ENCODE measurements at regions not wholly inside any gene's neighbourhood (a gene's known extent, or its start where the extent isn't known, plus 50 kb on each side); places are given as distances from the start of the nearest gene placed in this dataset.
"Not testable (repeated sequence)": the region's sequence is repeated elsewhere in the genome, so short reads cannot be mapped to it uniquely, and the experiment has no call there.

DNA sequence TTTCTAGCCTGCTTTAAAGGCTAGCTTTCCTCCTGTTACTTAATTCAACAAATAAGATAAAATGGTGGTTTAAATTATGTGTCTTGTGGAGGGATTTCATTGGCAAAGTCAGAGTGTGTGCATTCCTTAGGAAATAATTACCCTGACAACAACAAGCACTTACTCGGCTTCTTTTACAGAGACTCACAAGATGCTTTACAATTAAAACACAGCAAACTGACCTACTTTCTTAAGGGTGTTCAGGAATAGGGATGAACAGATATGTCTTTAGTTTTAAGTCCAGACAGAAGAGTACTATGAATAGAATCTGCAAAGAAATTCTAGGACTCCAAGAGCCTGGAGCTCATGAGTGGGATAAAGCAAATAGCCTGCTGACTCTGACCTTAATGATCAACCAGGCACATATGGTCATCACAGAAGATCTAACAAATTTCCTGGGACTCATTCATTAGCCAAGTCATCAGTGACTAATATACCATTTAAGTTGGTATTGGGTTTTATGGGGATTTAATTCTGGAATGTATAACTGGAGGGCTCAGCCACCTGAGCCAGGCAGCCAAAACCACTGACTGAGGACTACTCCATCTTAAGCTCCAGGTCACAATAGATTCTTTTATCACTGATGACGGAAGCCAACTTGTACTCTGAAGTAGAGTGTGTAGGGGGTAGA is 161.8 kb upstream of the RIMS1 start:
- no peak for DNase-seq
- no peak for ATAC-seq

DNA sequence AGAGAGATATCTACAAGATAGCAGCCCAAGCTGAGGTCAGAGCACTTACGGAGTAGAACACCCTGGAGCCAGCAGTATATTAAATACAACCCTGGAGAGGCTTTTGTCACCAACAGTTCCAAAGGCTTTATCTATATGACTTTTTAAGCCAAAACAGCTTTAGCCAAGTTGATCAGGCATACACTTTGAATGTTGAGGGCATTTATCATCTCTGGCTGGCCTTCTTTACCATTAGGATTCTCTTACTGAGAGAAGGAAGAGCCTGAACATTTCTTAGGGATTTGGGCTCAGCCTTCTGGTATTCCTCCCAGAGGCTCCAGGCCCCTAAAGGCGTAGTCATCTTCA is 161.3 kb upstream of the RIMS1 start:
- ATAC-seq: no peak
- no peak for DNase-seq

DNA sequence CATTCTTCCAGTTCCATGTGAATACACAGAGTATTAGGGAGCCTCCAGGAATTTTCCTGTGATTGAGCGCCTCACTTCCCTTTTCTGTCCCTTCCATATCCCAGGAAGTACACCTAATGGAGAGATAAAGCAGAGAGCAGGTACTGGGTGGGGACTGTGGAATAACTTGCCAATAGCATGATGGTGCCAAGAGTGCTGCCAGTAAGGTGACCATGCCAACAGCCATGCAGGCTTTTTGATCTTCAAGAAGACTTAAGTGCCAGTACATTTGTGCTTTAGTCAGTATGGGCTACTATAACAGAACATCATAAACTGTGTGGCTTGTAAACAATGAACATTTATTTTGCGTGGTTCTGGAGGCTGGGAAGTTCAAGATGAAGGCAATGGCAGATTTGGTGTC is 160.2 kb upstream of the RIMS1 start:
- ATAC-seq (no peak), DNase-seq (no peak)

DNA sequence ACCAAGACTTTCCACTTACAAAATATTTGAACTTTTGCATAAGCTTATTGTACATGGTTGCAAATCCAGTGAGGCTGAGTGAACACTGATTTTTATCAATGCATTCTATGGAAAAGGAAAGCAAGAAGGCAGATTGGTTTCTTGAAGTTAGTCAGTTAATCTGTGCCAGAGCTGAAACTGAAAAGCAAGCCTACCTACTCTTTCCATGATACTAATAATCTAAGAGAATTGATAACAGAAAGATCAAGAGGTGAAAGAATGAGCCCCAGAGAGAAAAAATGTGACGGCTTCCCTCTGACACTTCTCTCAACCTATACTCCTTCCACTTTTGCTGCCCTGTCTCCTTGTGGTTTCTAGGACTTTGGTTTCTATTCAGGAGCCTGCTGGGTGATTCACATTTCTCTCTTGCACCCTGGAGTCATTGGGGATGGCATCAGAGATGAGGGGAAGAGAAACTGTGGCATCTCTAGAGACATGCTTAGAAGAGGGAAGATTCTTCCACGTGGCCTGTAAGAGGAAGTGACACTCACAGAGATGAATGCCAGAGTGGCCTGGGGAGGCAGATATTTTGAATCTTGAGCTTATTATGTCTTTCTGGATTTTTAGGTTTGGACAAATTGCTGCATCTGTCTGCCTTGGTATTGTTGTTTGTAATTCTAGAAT is 158.6 kb upstream of the RIMS1 start:
- DNase-seq: no peak
- ATAC-seq: no peak

DNA sequence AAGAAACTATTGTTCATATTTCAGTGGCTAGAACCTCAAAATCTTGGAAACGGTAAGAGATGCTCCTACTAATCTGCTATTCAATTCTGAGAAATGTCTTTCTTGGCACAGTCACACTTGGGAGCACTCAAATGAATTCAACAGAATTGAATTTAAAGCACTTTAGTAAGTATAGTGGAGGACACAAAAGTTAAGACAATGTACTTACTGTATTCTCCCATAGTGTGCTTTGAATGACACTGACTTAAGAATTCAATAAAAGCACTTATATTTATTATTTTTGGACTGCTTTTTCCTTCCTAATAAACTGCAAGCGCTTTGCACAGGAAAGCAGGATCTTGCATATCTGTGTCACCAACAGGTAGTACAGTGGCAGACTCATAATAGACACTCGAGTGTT is 156.1 kb upstream of the RIMS1 start:
- DNase-seq (no peak), ATAC-seq (no peak)

GRCh38 chr6:71733970-71734899 is 152.1 kb upstream of the RIMS1 start:
- no peak for ATAC-seq
- DNase-seq: no peak

- DNase-seq: no peak
These were observed 148.4 kb upstream of the RIMS1 start for GRCh38 chr6:71737953-71738352.

DNA sequence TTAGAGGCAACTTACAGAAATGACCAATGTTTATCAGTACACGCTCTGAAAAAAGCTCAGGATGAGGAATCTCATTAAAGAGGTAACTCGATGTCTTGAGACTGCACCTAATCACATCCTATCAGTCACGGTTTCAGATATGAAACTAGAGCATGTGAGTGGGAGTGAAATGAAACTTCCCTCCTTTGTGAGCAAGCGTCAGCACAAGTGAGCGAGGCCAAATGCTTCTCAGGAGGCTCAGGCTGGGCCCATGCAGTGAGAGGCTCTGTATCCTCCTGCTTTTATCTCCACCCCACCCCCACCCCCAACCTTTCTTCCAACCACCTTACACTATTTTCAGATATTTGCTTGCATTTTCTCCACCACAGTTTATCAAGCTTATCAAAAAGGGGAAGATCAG is 140.8 kb upstream of the RIMS1 start:
- DNase-seq: no peak
- ATAC-seq: no peak

More at GRCh38 chr6:71737953-71738352, 148.4 kb upstream of the RIMS1 start:
- no peak for ATAC-seq

DNA sequence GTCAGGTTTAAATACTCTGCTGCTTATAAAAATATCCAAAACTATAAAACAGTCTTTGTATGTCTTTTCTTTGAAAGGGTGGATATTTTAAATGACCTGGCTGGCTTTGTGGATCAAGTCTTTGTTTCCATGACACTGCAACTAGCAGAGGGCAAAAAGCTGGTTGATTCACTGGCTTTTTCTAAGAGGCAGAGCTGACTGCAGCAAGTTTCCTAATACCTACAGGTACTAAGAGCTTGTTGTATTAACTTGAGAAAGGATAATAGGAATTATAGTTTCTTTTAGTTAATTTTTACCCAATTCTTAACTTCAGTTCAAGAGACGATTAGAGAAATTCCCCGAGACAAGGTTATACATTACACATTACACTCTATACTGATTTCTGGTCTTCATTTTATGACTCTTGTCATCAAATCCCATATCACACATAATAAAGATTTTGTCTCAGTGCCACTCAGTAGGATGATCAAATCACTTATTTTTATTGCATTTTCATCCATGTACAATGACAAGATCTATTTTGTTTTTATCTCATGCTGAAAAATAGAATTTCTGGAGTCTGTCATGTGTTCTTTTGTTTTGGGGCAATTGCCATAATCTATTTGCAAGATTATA is 120.1 kb upstream of the RIMS1 start:
- ATAC-seq: no peak
- DNase-seq: no peak

GRCh38 chr6:71766796-71767195 is 119.6 kb upstream of the RIMS1 start:
- no peak for DNase-seq
- no peak for ATAC-seq

- ATAC-seq (no peak), DNase-seq (no peak)
These were observed 118.0 kb upstream of the RIMS1 start for GRCh38 chr6:71768356-71768755.

GRCh38 chr6:71808865-71809264 is 77.5 kb upstream of the RIMS1 start:
- ATAC-seq: no peak
- DNase-seq: no peak

- no peak for DNase-seq
- ATAC-seq: no peak
These were observed 75.5 kb upstream of the RIMS1 start for GRCh38 chr6:71810880-71811279.

GRCh38 chr6:71822625-71823024 is 63.7 kb upstream of the RIMS1 start:
- no peak for DNase-seq
- ATAC-seq: no peak

DNA sequence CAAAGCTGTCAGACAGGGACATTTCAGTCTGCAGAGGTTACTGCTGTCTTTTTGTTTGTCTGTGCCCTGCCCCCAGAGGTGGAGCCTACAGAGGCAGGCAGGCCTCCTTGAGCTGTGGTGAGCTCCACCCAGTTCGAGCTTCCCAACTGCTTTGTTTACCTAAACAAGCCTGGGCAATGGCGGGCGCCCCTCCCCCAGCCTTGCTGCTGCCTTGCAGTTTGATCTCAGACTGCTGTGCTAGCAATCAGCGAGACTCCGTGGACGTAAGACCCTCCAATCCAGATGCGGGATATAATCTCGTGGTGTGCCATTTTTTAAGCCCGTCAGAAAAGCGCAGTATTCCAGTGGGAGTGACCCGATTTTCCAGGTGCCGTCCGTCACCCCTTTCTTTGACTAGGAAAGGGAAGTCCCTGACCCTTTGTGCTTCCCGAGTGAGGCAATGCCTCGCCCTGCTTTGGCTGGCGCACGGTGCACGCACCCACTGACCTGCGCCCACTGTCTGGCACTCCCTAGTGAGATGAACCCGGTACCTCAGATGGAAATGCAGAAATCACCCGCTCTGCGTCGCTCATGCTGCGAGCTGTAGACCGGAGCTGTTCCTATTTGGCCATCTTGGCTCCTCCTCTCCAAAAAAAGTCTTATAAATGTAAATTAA is 54.1 kb upstream of the RIMS1 start:
- DNase-seq, ATAC-seq: not testable (repeated sequence)
